ENCODE measurements at regions not wholly inside any gene's neighbourhood (a gene's known extent, or its start where the extent isn't known, plus 50 kb on each side); places are given as distances from the start of the nearest gene placed in this dataset.

GRCh38 chr2:52258038-52258437, 1226.1 kb upstream of the NRXN1 start:
- Histone ChIP-seq H3K27ac (no peak overlapping the region), H4K20me1 (no peaks in the 10 kb centered on the region), H3K9me3 (replicated peaks in 1 of 11) (peaks cover 0 to 6% (median 0%) of the 10 kb centered on the region in 11 experiments; a peak in 2 of 22 replicates), H3K27me3 (no peaks in the 10 kb centered on the region), H3K4me1 (no peaks in the 10 kb centered on the region), H3K36me3 (no peaks in the 10 kb centered on the region), H3K4me2 (no peak overlapping the region), H3K4me3 (no peak overlapping the region), H3K9ac (no peak overlapping the region)
- TF ChIP-seq Cebpa-rat (IDR thresholded peaks at IDR 0.05), result no peak

GRCh38 chr2:52253416-52253980, 1221.6 kb upstream of the NRXN1 start:
- no peak for TF ChIP-seq Cebpa-rat (IDR thresholded peaks at IDR 0.05)
- H3K4me2 ChIP-seq, result no peak overlapping the region

GRCh38 chr2:52238782-52239181, 1206.8 kb upstream of the NRXN1 start:
- Histone ChIP-seq H4K20me1 (no peaks in the 10 kb centered on the region), H3K27me3 (no peaks in the 10 kb centered on the region), H3K27ac (no peak overlapping the region), H3K4me2 (no peak overlapping the region), H3K4me3 (no peak overlapping the region), H3K9ac (no peak overlapping the region), H3K9me3 (replicated peaks in 1 of 11) (no peaks in the 10 kb centered on the region), H3K36me3 (no peaks in the 10 kb centered on the region), H3K4me1 (no peaks in the 10 kb centered on the region)
- no peak for TF ChIP-seq Cebpa-rat (IDR thresholded peaks at IDR 0.05)

More at GRCh38 chr2:52253416-52253980, 1221.6 kb upstream of the NRXN1 start:
- Histone ChIP-seq H3K9ac (no peak overlapping the region), H3K4me1 (no peaks in the 10 kb centered on the region), H3K4me3 (no peak overlapping the region), H3K27ac (no peak overlapping the region), H4K20me1 (no peaks in the 10 kb centered on the region), H3K36me3 (no peaks in the 10 kb centered on the region), H3K9me3 (replicated peaks in 1 of 11) (peaks cover 0 to 6% (median 0%) of the 10 kb centered on the region in 11 experiments; a peak in 2 of 22 replicates), H3K27me3 (no peaks in the 10 kb centered on the region)

- no peaks in the 10 kb centered on the region for H3K4me1 ChIP-seq
- no peaks in the 10 kb centered on the region for H3K36me3 ChIP-seq
- H3K4me3 ChIP-seq, result no peak overlapping the region
- no peaks in the 10 kb centered on the region for H4K20me1 ChIP-seq
- TF ChIP-seq Cebpa-rat (IDR thresholded peaks at IDR 0.05), result no peak
- H3K27ac ChIP-seq, result no peak overlapping the region
- H3K27me3 ChIP-seq, result no peaks in the 10 kb centered on the region
- H3K4me2 ChIP-seq, result no peak overlapping the region
- H3K9me3 ChIP-seq (replicated peaks in 1 of 11), result no peaks in the 10 kb centered on the region
- H3K9ac ChIP-seq, result no peak overlapping the region
Observed at GRCh38 chr2:52222128-52222527, 1190.2 kb upstream of the NRXN1 start.

- no peak for TF ChIP-seq Cebpa-rat (IDR thresholded peaks at IDR 0.05)
- Histone ChIP-seq H3K27ac (no peak overlapping the region), H3K9me3 (replicated peaks in 1 of 11) (no peaks in the 10 kb centered on the region), H3K4me3 (no peak overlapping the region), H3K9ac (no peak overlapping the region), H3K4me1 (no peaks in the 10 kb centered on the region), H3K4me2 (no peak overlapping the region), H3K27me3 (no peaks in the 10 kb centered on the region), H3K36me3 (no peaks in the 10 kb centered on the region), H4K20me1 (no peaks in the 10 kb centered on the region)
Observed at GRCh38 chr2:52220393-52220792, 1188.5 kb upstream of the NRXN1 start.

- no peak overlapping the region for H3K27ac ChIP-seq
- no peaks in the 10 kb centered on the region for H4K20me1 ChIP-seq
- H3K36me3 ChIP-seq, result no peaks in the 10 kb centered on the region
- H3K4me3 ChIP-seq, result no peak overlapping the region
- no peak for TF ChIP-seq Cebpa-rat (IDR thresholded peaks at IDR 0.05)
- no peak overlapping the region for H3K9ac ChIP-seq
- no peaks in the 10 kb centered on the region for H3K9me3 ChIP-seq (replicated peaks in 1 of 11)
- H3K4me1 ChIP-seq, result 0 out of 20 replicates have a peak, but pooled peaks cover 0 to 5% (median 0%) of the 10 kb centered on the region in 10 experiments
- H3K4me2 ChIP-seq, result no peak overlapping the region
- H3K27me3 ChIP-seq, result no peaks in the 10 kb centered on the region
Observed at GRCh38 chr2:52210611-52211010, 1178.7 kb upstream of the NRXN1 start.

- Histone ChIP-seq H3K9ac (no peak overlapping the region), H3K4me3 (no peak overlapping the region), H3K9me3 (replicated peaks in 1 of 11) (no peaks in the 10 kb centered on the region), H4K20me1 (no peaks in the 10 kb centered on the region), H3K36me3 (no peaks in the 10 kb centered on the region), H3K27me3 (no peaks in the 10 kb centered on the region), H3K4me1 (0 out of 20 replicates have a peak, but pooled peaks cover 0 to 5% (median 0%) of the 10 kb centered on the region in 10 experiments), H3K27ac (no peak overlapping the region), H3K4me2 (no peak overlapping the region)
- no peak for TF ChIP-seq Cebpa-rat (IDR thresholded peaks at IDR 0.05)
Observed at GRCh38 chr2:52210161-52210560, 1178.2 kb upstream of the NRXN1 start.

- H3K4me3 ChIP-seq, result no peak overlapping the region
- no peak overlapping the region for H3K4me2 ChIP-seq
- TF ChIP-seq Cebpa-rat (IDR thresholded peaks at IDR 0.05), result no peak
- H3K27me3 ChIP-seq, result no peaks in the 10 kb centered on the region
- H3K9me3 ChIP-seq (replicated peaks in 1 of 11), result no peaks in the 10 kb centered on the region
- no peaks in the 10 kb centered on the region for H4K20me1 ChIP-seq
- no peak overlapping the region for H3K9ac ChIP-seq
- H3K36me3 ChIP-seq, result no peaks in the 10 kb centered on the region
- H3K27ac ChIP-seq, result no peak overlapping the region
- H3K4me1 ChIP-seq, result no peaks in the 10 kb centered on the region
Observed at GRCh38 chr2:52194342-52194741, 1162.4 kb upstream of the NRXN1 start.

- Histone ChIP-seq H3K36me3 (no peaks in the 10 kb centered on the region), H4K20me1 (no peaks in the 10 kb centered on the region), H3K4me2 (no peak overlapping the region), H3K4me1 (no peaks in the 10 kb centered on the region), H3K27me3 (no peaks in the 10 kb centered on the region), H3K9ac (no peak overlapping the region), H3K27ac (no peak overlapping the region), H3K9me3 (replicated peaks in 1 of 11) (no peaks in the 10 kb centered on the region), H3K4me3 (no peak overlapping the region)
- no peak for TF ChIP-seq Cebpa-rat (IDR thresholded peaks at IDR 0.05)
Observed at GRCh38 chr2:52193804-52194203, 1161.9 kb upstream of the NRXN1 start.

GRCh38 chr2:52192656-52193055, 1160.7 kb upstream of the NRXN1 start:
- Histone ChIP-seq H3K36me3 (no peaks in the 10 kb centered on the region), H3K4me1 (no peaks in the 10 kb centered on the region), H3K27me3 (no peaks in the 10 kb centered on the region), H3K27ac (no peak overlapping the region), H4K20me1 (no peaks in the 10 kb centered on the region), H3K9ac (no peak overlapping the region), H3K9me3 (replicated peaks in 1 of 11) (no peaks in the 10 kb centered on the region), H3K4me2 (no peak overlapping the region), H3K4me3 (no peak overlapping the region)
- TF ChIP-seq Cebpa-rat (IDR thresholded peaks at IDR 0.05), result no peak
